H1 (cell line): ENCODE measurements at regions not wholly inside any gene's neighbourhood (a gene's known extent, or its start where the extent isn't known, plus 50 kb on each side); places are given as distances from the start of the nearest gene placed in this dataset.

Experiments
- CTCF ChIA-PET: fragments of 300-600 bp; sonication (Branson Sonifier 250); formaldehyde crosslinking; loops from one replicate; lab custom pipeline; 2021; ENCODE audit not compliant: partially characterized antibody; lab: Charles Lee
- POLR2A ChIA-PET: fragments of 300-600 bp; sonication (Branson Sonifier 250); formaldehyde crosslinking; loops from one replicate; lab custom pipeline; 2021; ENCODE audit warnings: inconsistent platforms; ENCODE audit not compliant: partially characterized antibody; lab: Charles Lee
- DNase-seq, 2 experiments: peaks; one replicate each; pipeline versions ENCODE4 v3.0.0 to v3.0.0-alpha.2; 2010 to 2022; ENCODE audit warnings: low spot score in 2 of 2, low read depth in 1 of 2, mixed read lengths in 1 of 2
- FAIRE-seq: peaks from 2 replicates; lab custom pipeline; 2011; peaks lifted over from hg19 to GRCh38; lab: Jason Lieb, UNC
- H2AFZ ChIP-seq: 2 replicates; pipeline ENCODE4 v1.8.1; 2012; ENCODE audit warnings: low read length, inconsistent platforms
- H2AK5ac ChIP-seq: 2 replicates; pipeline ENCODE4 v1.6.1; 2013; ENCODE audit warnings: low read depth, low read length
- H2BK120ac ChIP-seq: replicated peaks from 2 replicates; pipeline ENCODE3; 2013; ENCODE audit warnings: low read depth, low read length, inconsistent platforms
- H2BK12ac ChIP-seq: 2 replicates; pipeline ENCODE4 v1.6.1; 2013; ENCODE audit warnings: low read depth, low read length
- H2BK15ac ChIP-seq: 2 replicates; pipeline ENCODE4 v1.6.1; 2013; ENCODE audit warnings: low read length
- H2BK20ac ChIP-seq: 2 replicates; pipeline ENCODE4 v1.6.1; 2013; ENCODE audit warnings: low read length
- H2BK5ac ChIP-seq: 2 replicates; pipeline ENCODE4 v1.6.1; 2013; ENCODE audit warnings: low read depth, low read length
- H3K14ac ChIP-seq: 2 replicates; pipeline ENCODE4 v1.6.1; 2013; ENCODE audit warnings: inconsistent platforms; ENCODE audit not compliant: insufficient read length
- H3K18ac ChIP-seq: 2 replicates; pipeline ENCODE4 v1.6.1; 2013; ENCODE audit warnings: low read length; ENCODE audit errors: extremely low read depth
- H3K23ac ChIP-seq: 2 replicates; pipeline ENCODE4 v1.6.1; 2013; ENCODE audit warnings: inconsistent platforms; ENCODE audit not compliant: insufficient read length
- H3K23me2 ChIP-seq: 2 replicates; pipeline ENCODE4 v1.6.1; 2013; ENCODE audit warnings: low read depth, low read length
- H3K27ac ChIP-seq: 2 replicates; pipeline ENCODE4 v1.6.1; 2011; ENCODE audit warnings: low read depth, low read length, inconsistent platforms
- H3K27me3 ChIP-seq, 4 experiments: replicated peaks in 1 of 4; 1 replicate in 1 of 4; 2 replicates in 3 of 4; pipeline versions ENCODE4 v1.6.1 to v1.8.1; 2011 to 2013; ENCODE audit warnings: low read length in 3 of 4, mild to moderate bottlenecking in 3 of 4, inconsistent platforms in 2 of 4, mixed read lengths in 2 of 4, moderate library complexity in 1 of 4; ENCODE audit not compliant: control insufficient read depth in 3 of 4, insufficient read depth in 3 of 4; ENCODE audit errors: extremely low read depth in 1 of 4
- H3K36me3 ChIP-seq, 4 experiments: 2 replicates each; pipeline versions ENCODE4 v1.6.1 to v1.8.1; 2011 to 2013; ENCODE audit warnings: mild to moderate bottlenecking in 4 of 4, low read length in 3 of 4, moderate library complexity in 2 of 4, control low read depth in 1 of 4, inconsistent platforms in 1 of 4; ENCODE audit not compliant: insufficient read depth in 4 of 4, control insufficient read depth in 2 of 4
- H3K4ac ChIP-seq: replicated peaks from 2 replicates; pipeline ENCODE3; 2013; ENCODE audit warnings: low read length, low read depth, mixed read lengths, inconsistent platforms; ENCODE audit not compliant: insufficient read length
- H3K4me1 ChIP-seq, 4 experiments: replicated peaks in 1 of 4; 1 replicate in 1 of 4; 2 replicates in 3 of 4; pipeline versions ENCODE4 v1.6.1 to v1.8.1; 2011 to 2013; ENCODE audit warnings: low read length in 3 of 4, inconsistent platforms in 2 of 4, mixed read lengths in 1 of 4; ENCODE audit not compliant: insufficient read depth in 4 of 4, control insufficient read depth in 3 of 4
- H3K4me2 ChIP-seq, 2 experiments: 2 replicates each; pipeline versions ENCODE4 v1.6.1 to v1.8.1; 2011 to 2013; ENCODE audit warnings: low read depth in 2 of 2, low read length in 2 of 2, control low read depth in 1 of 2, inconsistent platforms in 1 of 2, mild to moderate bottlenecking in 1 of 2; ENCODE audit not compliant: insufficient read depth in 1 of 2
- H3K4me3 ChIP-seq, 4 experiments: fragments of 200-600, 300-600 bp in 1 of 4; sonication (generic), shearing (Covaris generic), sonication (Bioruptor Twin) in 1 of 4; 2 replicates each; pipeline versions ENCODE4 v1.5.1 to v1.8.1; 2011 to 2016; ENCODE audit warnings: low read length in 4 of 4, low read depth in 3 of 4, control low read depth in 2 of 4, inconsistent platforms in 2 of 4, mild to moderate bottlenecking in 2 of 4, mixed read lengths in 1 of 4, moderate library complexity in 1 of 4; ENCODE audit not compliant: insufficient read depth in 2 of 4; ENCODE audit errors: extremely low read depth in 1 of 4
- H3K56ac ChIP-seq: replicated peaks from 2 replicates; pipeline ENCODE3; 2013; ENCODE audit warnings: low read depth, mild to moderate bottlenecking, mixed read lengths, low read length, inconsistent platforms; ENCODE audit not compliant: insufficient read length
- H3K79me1 ChIP-seq: 2 replicates; pipeline ENCODE4 v1.6.1; 2013; ENCODE audit warnings: low read depth, low read length, control low read depth
- H3K79me2 ChIP-seq, 2 experiments: 2 replicates each; pipeline versions ENCODE4 v1.6.1 to v1.8.1; 2012 to 2013; ENCODE audit warnings: low read length in 2 of 2, mild to moderate bottlenecking in 2 of 2, inconsistent platforms in 1 of 2; ENCODE audit not compliant: insufficient read depth in 2 of 2, control insufficient read depth in 1 of 2
- H3K9ac ChIP-seq, 4 experiments: replicated peaks in 1 of 4; 1 replicate in 1 of 4; 2 replicates in 3 of 4; pipeline versions ENCODE4 v1.6.1 to v1.8.1; 2011 to 2013; ENCODE audit warnings: low read depth in 3 of 4, low read length in 3 of 4, control low read depth in 2 of 4, mild to moderate bottlenecking in 2 of 4, moderate library complexity in 2 of 4, inconsistent platforms in 1 of 4; ENCODE audit errors: extremely low read depth in 1 of 4
- H3K9me3 ChIP-seq, 2 experiments: 2 replicates each; pipeline versions ENCODE4 v1.6.1 to v1.8.1; 2012 to 2013; ENCODE audit warnings: mild to moderate bottlenecking in 2 of 2, moderate library complexity in 2 of 2, control low read depth in 1 of 2, inconsistent platforms in 1 of 2, low read depth in 1 of 2, low read length in 1 of 2, mixed read lengths in 1 of 2; ENCODE audit not compliant: insufficient read depth in 2 of 2
- H4K20me1 ChIP-seq, 2 experiments: replicated peaks in 1 of 2; 2 replicates each; pipeline versions ENCODE3 to v1.8.1; 2011 to 2013; ENCODE audit warnings: inconsistent platforms in 2 of 2, low read length in 2 of 2, mild to moderate bottlenecking in 1 of 2; ENCODE audit not compliant: insufficient read depth in 2 of 2, control insufficient read depth in 1 of 2
- H4K5ac ChIP-seq: 2 replicates; pipeline ENCODE4 v1.6.1; 2013; ENCODE audit warnings: low read length, low read depth, mixed read lengths, inconsistent platforms; ENCODE audit not compliant: insufficient read length
- H4K8ac ChIP-seq: 2 replicates; pipeline ENCODE4 v1.8.0; 2013; ENCODE audit warnings: mild to moderate bottlenecking, moderate library complexity, low read length, inconsistent platforms; ENCODE audit not compliant: insufficient read depth; ENCODE audit errors: extremely low read depth
- H4K91ac ChIP-seq: replicated peaks from 2 replicates; pipeline ENCODE3; 2013; ENCODE audit warnings: low read length, mixed read lengths, inconsistent platforms; ENCODE audit not compliant: insufficient read length
- KDM1A ChIP-seq: fragments of 200-600, 300-600 bp; sonication (generic); IDR thresholded peaks from 2 replicates; pipeline ENCODE4 v1.7.1; 2016; ENCODE audit warnings: mild to moderate bottlenecking, low read length, borderline replicate concordance
- KDM5A ChIP-seq: fragments of 200-600 bp; IDR thresholded peaks from 2 replicates; pipeline ENCODE4 v1.7.1; 2012; ENCODE audit warnings: mild to moderate bottlenecking, low read length, inconsistent platforms, mixed read lengths
- WGBS, 2 experiments: shearing (Covaris generic) in 1 of 2; methylation state at CpG; one replicate each; pipeline versions ENCODE4 v1.1.6 to v1.1.7; 2013 to 2015; ENCODE audit warnings: low lambda C conversion rate in 2 of 2, mixed read lengths in 2 of 2, inconsistent platforms in 1 of 2, low coverage in 1 of 2, missing lambda C conversion rate in 1 of 2; ENCODE audit not compliant: insufficient replicate concordance in 2 of 2, insufficient coverage in 1 of 2, insufficient read length in 1 of 2; ENCODE audit errors: extremely low coverage in 1 of 2, missing lambda C conversion rate in 1 of 2; 5-methylcytosine and 5-hydroxymethylcytosine counted together

DNA sequence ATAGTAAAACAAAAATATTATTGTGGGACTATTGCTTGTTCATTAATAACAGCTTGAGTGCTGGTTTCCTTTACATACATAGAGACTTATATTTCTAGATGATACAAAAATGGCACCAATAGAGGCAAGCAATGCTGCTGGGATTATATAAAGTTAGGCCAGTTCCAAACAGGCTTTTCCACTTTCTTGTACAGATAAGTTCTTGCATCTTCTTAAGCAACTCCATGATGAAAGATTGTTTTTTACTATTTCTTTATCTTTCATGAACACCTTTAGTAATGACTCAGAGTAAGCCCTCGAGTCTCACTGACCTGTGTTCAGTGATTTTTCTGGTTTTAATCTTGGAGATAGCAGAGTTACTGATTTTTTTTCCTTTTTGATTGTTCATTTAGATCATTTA is 324.4 kb downstream of the PRR16 start:
- Histone ChIP-seq H3K27me3 (no peaks in the 10 kb centered on the region), H3K23ac (no peak overlapping the region), H3K56ac (no peak overlapping the region), H2AK5ac (no peak overlapping the region), H2AFZ (no peak overlapping the region), H3K4ac (no peak overlapping the region), H3K79me2 (no peaks in the 10 kb centered on the region), H3K36me3 (no peaks in the 10 kb centered on the region), H4K91ac (no peak overlapping the region), H3K18ac (no peak overlapping the region), H2BK120ac (no peak overlapping the region), H3K4me3 (no peak overlapping the region), H3K4me1 (no peaks in the 10 kb centered on the region), H3K9ac (no peak overlapping the region), H2BK20ac (no peak overlapping the region), H4K5ac (no peak overlapping the region), H3K4me2 (no peak overlapping the region), H3K27ac (no peak overlapping the region), H2BK15ac (no peak overlapping the region), H4K8ac (no peak overlapping the region), H3K79me1 (no peaks in the 10 kb centered on the region), H3K14ac (no peak overlapping the region), H4K20me1 (no peaks in the 10 kb centered on the region), H3K9me3 (no peaks in the 10 kb centered on the region), H3K23me2 (no peaks in the 10 kb centered on the region), H2BK5ac (no peak overlapping the region), H2BK12ac (no peak overlapping the region)
- FAIRE-seq (no peak), DNase-seq (no peak)
- TF ChIP-seq KDM5A, result no peak
- no peak for TF ChIP-seq KDM1A
- 88% methylated on average over 1 of the region's 1 CpG; no CpG with 5 or more reads in 1 of the 2 experiments for WGBS, 2 experiments
- POLR2A ChIA-PET, result no interaction called here
- CTCF ChIA-PET, result no interaction called here
